Liver (tissue), 8 donors: ENCODE measurements at regions not wholly inside any gene's neighbourhood (a gene's known extent, or its start where the extent isn't known, plus 50 kb on each side); places are given as distances from the start of the nearest gene placed in this dataset.

Experiments used
- DNase-seq: peaks from one replicate; pipeline ENCODE4 v3.0.0-alpha.2; 2017; ENCODE audit warnings: low spot score
- H3K27ac ChIP-seq, 2 donors: one replicate each; pipeline ENCODE4 v1.7.0; 2013; ENCODE audit warnings: inconsistent platforms in 2 of 2, low read length in 2 of 2, control low read depth in 1 of 2, low read depth in 1 of 2, mild to moderate bottlenecking in 1 of 2
- H3K27me3 ChIP-seq, 4 donors: one replicate each; pipeline versions ENCODE4 v1.6.1 to v1.7.0; 2013; ENCODE audit warnings: low read length in 3 of 4, inconsistent platforms in 1 of 4, mild to moderate bottlenecking in 1 of 4, moderate library complexity in 1 of 4; ENCODE audit not compliant: control insufficient read depth in 4 of 4, insufficient read depth in 4 of 4
- H3K36me3 ChIP-seq, 4 donors: one replicate each; pipeline versions ENCODE4 v1.6.1 to v1.7.0; 2013; ENCODE audit warnings: low read length in 3 of 4, mild to moderate bottlenecking in 3 of 4, low read depth in 1 of 4, moderate library complexity in 1 of 4; ENCODE audit not compliant: control insufficient read depth in 4 of 4, insufficient read depth in 3 of 4
- H3K4me1 ChIP-seq, 4 donors: one replicate each; pipeline versions ENCODE4 v1.6.1 to v1.7.0; 2013; ENCODE audit warnings: low read length in 3 of 4, mild to moderate bottlenecking in 3 of 4, moderate library complexity in 1 of 4; ENCODE audit not compliant: control insufficient read depth in 4 of 4, insufficient read depth in 4 of 4
- H3K4me3 ChIP-seq, 3 donors: one replicate each; pipeline versions ENCODE4 v1.6.1 to v1.7.0; 2013; ENCODE audit warnings: low read length in 3 of 3, control low read depth in 1 of 3, low read depth in 1 of 3, mild to moderate bottlenecking in 1 of 3
- H3K9ac ChIP-seq, 2 donors: one replicate each; pipeline ENCODE4 v1.7.0; 2013; ENCODE audit warnings: low read length in 2 of 2, mild to moderate bottlenecking in 2 of 2, moderate library complexity in 2 of 2, control low read depth in 1 of 2, low read depth in 1 of 2
- H3K9me3 ChIP-seq, 4 donors: one replicate each; pipeline versions ENCODE4 v1.6.1 to v1.7.0; 2013; ENCODE audit warnings: low read length in 3 of 4; ENCODE audit not compliant: control insufficient read depth in 4 of 4
- ATF3 ChIP-seq: IDR thresholded peaks from 2 replicates; pipeline ENCODE4 v1.6.1; 2016; ENCODE audit warnings: antibody characterized with exemption
- EGR1 ChIP-seq, 2 donors: IDR thresholded peaks; 2 replicates each; pipeline ENCODE4 v1.6.1; 2016 to 2018; ENCODE audit warnings: antibody characterized with exemption in 2 of 2, low read depth in 2 of 2
- FOXA1 ChIP-seq: IDR thresholded peaks from 2 replicates; pipeline ENCODE4 v1.6.1; 2016; ENCODE audit warnings: antibody characterized with exemption
- FOXA2 ChIP-seq: IDR thresholded peaks from 2 replicates; pipeline ENCODE4 v1.6.1; 2016; ENCODE audit warnings: antibody characterized with exemption
- GABPA ChIP-seq, 2 donors: IDR thresholded peaks in 1 of 2; conservative IDR thresholded peaks in 1 of 2; 2 replicates each; pipeline ENCODE4 v1.6.1; 2016; ENCODE audit warnings: antibody characterized with exemption in 2 of 2, mild to moderate bottlenecking in 1 of 2, moderate library complexity in 1 of 2
- HNF4A ChIP-seq, 2 donors: conservative IDR thresholded peaks; 2 replicates each; pipeline ENCODE4 v1.6.1; 2016; ENCODE audit warnings: antibody characterized with exemption in 2 of 2, mild to moderate bottlenecking in 2 of 2
- HNF4G ChIP-seq: IDR thresholded peaks from 2 replicates; pipeline ENCODE4 v1.6.1; 2016; ENCODE audit warnings: antibody characterized with exemption
- JUND ChIP-seq, 2 donors: IDR thresholded peaks; 2 replicates each; pipeline ENCODE4 v1.6.1; 2016; ENCODE audit warnings: antibody characterized with exemption in 2 of 2
- NR2F2 ChIP-seq: IDR thresholded peaks from 2 replicates; pipeline ENCODE4 v1.6.1; 2016; ENCODE audit warnings: antibody characterized with exemption
- RAD21 ChIP-seq, 2 donors: IDR thresholded peaks; 2 replicates each; pipeline ENCODE4 v1.6.1; 2016; ENCODE audit warnings: antibody characterized with exemption in 2 of 2, mild to moderate bottlenecking in 2 of 2
- RXRA ChIP-seq, 2 donors: IDR thresholded peaks; 2 replicates each; pipeline ENCODE4 v1.6.1; 2017 to 2018; ENCODE audit warnings: antibody characterized with exemption in 2 of 2, mild to moderate bottlenecking in 1 of 2
- SP1 ChIP-seq: IDR thresholded peaks from 2 replicates; pipeline ENCODE4 v1.6.1; 2018; ENCODE audit warnings: antibody characterized with exemption, mild to moderate bottlenecking
- TAF1 ChIP-seq: conservative IDR thresholded peaks from 2 replicates; pipeline ENCODE4 v1.6.1; 2016; ENCODE audit warnings: antibody characterized with exemption, mild to moderate bottlenecking
- YY1 ChIP-seq: IDR thresholded peaks from 2 replicates; pipeline ENCODE4 v1.6.1; 2016; ENCODE audit warnings: antibody characterized with exemption, mild to moderate bottlenecking
- ZBTB33 ChIP-seq: IDR thresholded peaks from 2 replicates; pipeline ENCODE4 v1.6.1; 2016; ENCODE audit warnings: antibody characterized with exemption
- WGBS: extraction: QIAGEN DNeasy Blood & Tissue Kit; methylation state at CpG from one replicate; pipeline ENCODE4 v1.1.7; 2013; 5-methylcytosine and 5-hydroxymethylcytosine counted together
- TF ChIP-seq, protein P1 (sequence below): IDR thresholded peaks from 2 replicates; pipeline ENCODE4 v1.6.1; 2016; ENCODE audit warnings: antibody characterized with exemption
- TF ChIP-seq, protein P2 (sequence below): fragments of 150-350 bp; IDR thresholded peaks from 2 replicates; pipeline ENCODE4 v1.5.1; 2017; ENCODE audit warnings: improper control_type of control experiment, low read depth, low read length; ENCODE audit not compliant: missing input control
- TF ChIP-seq, protein P3 (sequence below): IDR thresholded peaks from 2 replicates; pipeline ENCODE4 v1.6.1; 2016; ENCODE audit warnings: antibody characterized with exemption, mild to moderate bottlenecking
- donor health status: healthy.
- donor health status: healthy.
- donor health status: healthy.
- donor health status: healthy.
- donor health status: healthy.

DNA sequence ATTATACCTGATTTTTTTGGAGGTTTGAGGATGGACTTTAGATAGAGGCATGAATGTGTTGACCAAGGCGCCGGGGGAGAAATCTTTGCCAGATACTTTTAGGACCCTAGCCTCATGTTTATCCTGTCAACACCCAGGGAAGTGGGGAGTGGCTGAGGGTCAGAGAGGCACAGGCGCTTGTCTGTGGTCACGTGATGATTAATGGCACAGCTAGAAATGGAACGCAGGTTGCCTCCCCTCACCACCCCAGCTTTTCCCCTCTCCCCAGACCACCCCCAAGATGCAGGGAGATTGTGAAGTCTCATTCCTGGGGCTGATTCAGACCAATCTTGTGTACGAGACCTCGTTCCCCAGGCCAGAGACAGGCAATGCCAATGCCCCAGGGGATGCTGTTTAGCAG lies 218.4 kb upstream of the LINGO1 start (continued):
- no peak for TF ChIP-seq RXRA (IDR thresholded peaks at IDR 0.05)
- TF ChIP-seq FOXA1, result no peak

GRCh38 chr15:77846986-77847385 lies 214.3 kb upstream of the LINGO1 start:
- no peak overlapping the region for H3K9ac ChIP-seq
- H3K9me3 ChIP-seq, result no peaks in the 10 kb centered on the region
- whole genome bisulfite sequencing, result 80% methylated on average over 2 of the region's 2 CpGs
- no peaks in the 10 kb centered on the region for H3K36me3 ChIP-seq
- H3K4me3 ChIP-seq, result no peak overlapping the region
- TF ChIP-seq, protein P1, sequence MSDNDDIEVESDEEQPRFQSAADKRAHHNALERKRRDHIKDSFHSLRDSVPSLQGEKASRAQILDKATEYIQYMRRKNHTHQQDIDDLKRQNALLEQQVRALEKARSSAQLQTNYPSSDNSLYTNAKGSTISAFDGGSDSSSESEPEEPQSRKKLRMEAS, result no peak
- TF ChIP-seq, protein P2, sequence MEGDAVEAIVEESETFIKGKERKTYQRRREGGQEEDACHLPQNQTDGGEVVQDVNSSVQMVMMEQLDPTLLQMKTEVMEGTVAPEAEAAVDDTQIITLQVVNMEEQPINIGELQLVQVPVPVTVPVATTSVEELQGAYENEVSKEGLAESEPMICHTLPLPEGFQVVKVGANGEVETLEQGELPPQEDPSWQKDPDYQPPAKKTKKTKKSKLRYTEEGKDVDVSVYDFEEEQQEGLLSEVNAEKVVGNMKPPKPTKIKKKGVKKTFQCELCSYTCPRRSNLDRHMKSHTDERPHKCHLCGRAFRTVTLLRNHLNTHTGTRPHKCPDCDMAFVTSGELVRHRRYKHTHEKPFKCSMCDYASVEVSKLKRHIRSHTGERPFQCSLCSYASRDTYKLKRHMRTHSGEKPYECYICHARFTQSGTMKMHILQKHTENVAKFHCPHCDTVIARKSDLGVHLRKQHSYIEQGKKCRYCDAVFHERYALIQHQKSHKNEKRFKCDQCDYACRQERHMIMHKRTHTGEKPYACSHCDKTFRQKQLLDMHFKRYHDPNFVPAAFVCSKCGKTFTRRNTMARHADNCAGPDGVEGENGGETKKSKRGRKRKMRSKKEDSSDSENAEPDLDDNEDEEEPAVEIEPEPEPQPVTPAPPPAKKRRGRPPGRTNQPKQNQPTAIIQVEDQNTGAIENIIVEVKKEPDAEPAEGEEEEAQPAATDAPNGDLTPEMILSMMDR, result no peak
- TF ChIP-seq SP1 (no peak), RAD21 (IDR thresholded peaks at IDR 0.05) (no peak), RXRA (IDR thresholded peaks at IDR 0.05) (no peak), YY1 (no peak), FOXA2 (no peak)
- no peaks in the 10 kb centered on the region for H3K4me1 ChIP-seq
- DNase-seq, result no peak
- no peak overlapping the region for H3K27ac ChIP-seq
- no peaks in the 10 kb centered on the region for H3K27me3 ChIP-seq

GRCh38 chr15:77846360-77846759 lies 213.6 kb upstream of the LINGO1 start:
- TF ChIP-seq RAD21 (IDR thresholded peaks at IDR 0.05) (no peak), HNF4A (conservative IDR thresholded peaks at IDR 0.05) (no peak), ATF3 (no peak), EGR1 (IDR thresholded peaks at IDR 0.05; ENCODE audit: low read depth in 2 of 2) (no peak), GABPA (IDR thresholded peaks at IDR 0.05 in 1 of 2, conservative IDR thresholded peaks at IDR 0.05 in 1 of 2) (no peak), RXRA (IDR thresholded peaks at IDR 0.05) (no peak), TAF1 (no peak), FOXA1 (no peak), ZBTB33 (no peak), FOXA2 (no peak), NR2F2 (no peak), HNF4G (no peak), SP1 (no peak), JUND (IDR thresholded peaks at IDR 0.05) (no peak)
- TF ChIP-seq, protein P2, result no peak
- TF ChIP-seq, protein P1, result no peak
- TF ChIP-seq, protein P3, sequence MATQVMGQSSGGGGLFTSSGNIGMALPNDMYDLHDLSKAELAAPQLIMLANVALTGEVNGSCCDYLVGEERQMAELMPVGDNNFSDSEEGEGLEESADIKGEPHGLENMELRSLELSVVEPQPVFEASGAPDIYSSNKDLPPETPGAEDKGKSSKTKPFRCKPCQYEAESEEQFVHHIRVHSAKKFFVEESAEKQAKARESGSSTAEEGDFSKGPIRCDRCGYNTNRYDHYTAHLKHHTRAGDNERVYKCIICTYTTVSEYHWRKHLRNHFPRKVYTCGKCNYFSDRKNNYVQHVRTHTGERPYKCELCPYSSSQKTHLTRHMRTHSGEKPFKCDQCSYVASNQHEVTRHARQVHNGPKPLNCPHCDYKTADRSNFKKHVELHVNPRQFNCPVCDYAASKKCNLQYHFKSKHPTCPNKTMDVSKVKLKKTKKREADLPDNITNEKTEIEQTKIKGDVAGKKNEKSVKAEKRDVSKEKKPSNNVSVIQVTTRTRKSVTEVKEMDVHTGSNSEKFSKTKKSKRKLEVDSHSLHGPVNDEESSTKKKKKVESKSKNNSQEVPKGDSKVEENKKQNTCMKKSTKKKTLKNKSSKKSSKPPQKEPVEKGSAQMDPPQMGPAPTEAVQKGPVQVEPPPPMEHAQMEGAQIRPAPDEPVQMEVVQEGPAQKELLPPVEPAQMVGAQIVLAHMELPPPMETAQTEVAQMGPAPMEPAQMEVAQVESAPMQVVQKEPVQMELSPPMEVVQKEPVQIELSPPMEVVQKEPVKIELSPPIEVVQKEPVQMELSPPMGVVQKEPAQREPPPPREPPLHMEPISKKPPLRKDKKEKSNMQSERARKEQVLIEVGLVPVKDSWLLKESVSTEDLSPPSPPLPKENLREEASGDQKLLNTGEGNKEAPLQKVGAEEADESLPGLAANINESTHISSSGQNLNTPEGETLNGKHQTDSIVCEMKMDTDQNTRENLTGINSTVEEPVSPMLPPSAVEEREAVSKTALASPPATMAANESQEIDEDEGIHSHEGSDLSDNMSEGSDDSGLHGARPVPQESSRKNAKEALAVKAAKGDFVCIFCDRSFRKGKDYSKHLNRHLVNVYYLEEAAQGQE, result no peak
- no peaks in the 10 kb centered on the region for H3K36me3 ChIP-seq
- 69% methylated on average over 2 of the region's 2 CpGs for WGBS
- H3K9ac ChIP-seq, result no peak overlapping the region
- no peaks in the 10 kb centered on the region for H3K9me3 ChIP-seq
- H3K4me3 ChIP-seq, result no peak overlapping the region
- H3K27me3 ChIP-seq, result no peaks in the 10 kb centered on the region
- H3K27ac ChIP-seq, result no peak overlapping the region
- no peak for DNase-seq
- no peaks in the 10 kb centered on the region for H3K4me1 ChIP-seq
